GM10266 (cell line): ENCODE measurements at regions not wholly inside any gene's neighbourhood (a gene's known extent, or its start where the extent isn't known, plus 50 kb on each side); places are given as distances from the start of the nearest gene placed in this dataset.

Experiments used
- DNase-seq: peaks from one replicate; pipeline ENCODE4 v3.0.0; 2012; ENCODE audit errors: extremely low spot score
- CTCF ChIP-seq: IDR thresholded peaks from 2 replicates; pipeline ENCODE4 v1.5.1; 2012; ENCODE audit warnings: mild to moderate bottlenecking, low read depth; ENCODE audit not compliant: control insufficient read depth, insufficient read depth; ENCODE audit errors: missing control alignments

- DNase-seq: no peak
- no peak for TF ChIP-seq CTCF
These were observed 56.9 kb upstream of the SHH start for GRCh38 chr7:155868955-155869783.

DNA sequence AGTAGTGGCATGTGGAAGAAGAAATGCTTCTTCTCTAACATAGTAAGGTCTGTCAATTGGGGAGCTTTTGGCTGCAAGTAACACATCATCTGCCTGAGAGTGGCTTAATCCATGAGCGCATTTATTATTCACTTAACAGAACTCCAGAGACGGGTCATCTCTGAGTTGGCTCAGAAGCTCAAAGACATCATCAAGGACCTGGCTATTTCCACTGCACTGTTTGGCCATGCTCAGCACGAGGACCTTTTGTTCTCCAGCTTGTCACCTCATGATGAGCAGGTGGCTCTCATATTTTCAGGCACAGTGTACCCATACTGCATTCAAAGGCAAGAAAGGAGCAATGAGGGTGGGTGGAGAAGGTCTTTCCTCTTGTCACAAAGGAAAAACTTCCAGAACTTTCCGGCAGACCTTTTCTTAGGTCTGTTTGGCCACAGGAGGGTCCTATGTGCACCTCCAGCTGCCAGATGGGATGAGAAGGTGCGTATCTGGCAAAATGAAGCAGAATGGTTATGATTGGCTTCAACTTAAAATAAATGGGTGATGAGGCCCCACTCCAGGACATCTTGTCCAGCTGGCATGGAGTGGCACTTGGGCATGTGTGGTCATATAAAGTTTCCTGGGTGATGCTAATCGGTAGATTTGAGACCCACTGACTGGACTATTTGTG is 55.6 kb upstream of the SHH start:
- no peak for TF ChIP-seq CTCF
- no peak for DNase-seq

DNA sequence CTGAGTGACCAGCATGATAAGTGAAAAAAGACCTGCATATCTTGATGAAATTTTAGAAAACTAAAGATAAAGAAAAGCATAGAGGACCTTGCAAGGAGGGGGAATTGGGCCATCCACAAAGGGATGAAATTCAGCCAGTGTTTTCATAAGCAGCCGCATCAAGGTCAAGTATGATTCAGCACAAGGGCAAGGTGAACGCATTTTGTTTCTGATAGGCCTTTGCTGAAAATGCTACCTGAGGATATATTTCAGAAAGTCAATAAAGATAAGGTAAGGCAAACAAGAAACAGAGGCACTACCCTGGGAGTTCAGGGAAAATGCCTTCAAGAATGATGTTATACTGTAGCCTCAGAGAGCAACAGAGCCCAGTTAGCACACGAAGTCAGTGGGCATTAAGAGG is 55.0 kb upstream of the SHH start:
- no peak for DNase-seq
- no peak for TF ChIP-seq CTCF

- DNase-seq: no peak
- TF ChIP-seq CTCF: no peak
These were observed 53.7 kb upstream of the SHH start for GRCh38 chr7:155865830-155866525.

DNA sequence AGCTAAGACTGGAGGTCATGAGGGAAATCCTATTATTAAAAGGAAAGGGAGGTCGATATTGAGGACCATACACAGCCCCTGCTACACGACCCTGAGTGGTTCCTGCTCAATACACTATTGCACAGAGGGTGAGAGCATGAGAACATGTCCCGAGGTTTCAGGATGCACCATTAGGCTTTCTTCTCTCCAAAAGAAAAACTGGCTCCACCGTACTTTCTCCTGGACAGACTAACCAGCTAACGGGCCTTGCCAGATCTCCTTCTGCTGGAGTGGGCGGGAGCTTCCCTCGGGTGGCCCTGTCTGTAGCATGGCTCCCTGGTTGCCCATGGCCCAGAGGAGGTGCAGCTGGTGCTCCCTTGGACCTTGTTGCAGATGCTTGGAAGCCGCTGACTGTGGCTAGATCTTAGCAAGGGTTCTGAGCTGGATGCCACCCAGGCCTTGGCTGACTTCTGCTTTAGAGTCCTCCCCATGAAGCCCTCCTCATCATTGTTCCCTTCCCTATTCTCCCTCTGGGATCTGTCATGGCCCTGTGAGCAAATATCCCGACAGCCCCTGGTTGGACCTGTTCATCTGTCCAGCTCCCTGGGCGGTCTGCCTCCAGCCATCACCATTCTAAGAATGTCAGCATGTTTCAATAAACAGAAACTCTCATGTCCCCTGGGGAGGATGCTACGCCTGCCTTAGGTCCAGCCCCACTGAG is 52.9 kb upstream of the SHH start:
- TF ChIP-seq CTCF: no peak
- DNase-seq: no peak

- no peak for TF ChIP-seq CTCF
- no peak for DNase-seq
These were observed 52.2 kb upstream of the SHH start for GRCh38 chr7:155864271-155864985.
